ENCODE measurements at regions not wholly inside any gene's neighbourhood (a gene's known extent, or its start where the extent isn't known, plus 50 kb on each side); places are given as distances from the start of the nearest gene placed in this dataset.

- TF ChIP-seq, protein P1, sequence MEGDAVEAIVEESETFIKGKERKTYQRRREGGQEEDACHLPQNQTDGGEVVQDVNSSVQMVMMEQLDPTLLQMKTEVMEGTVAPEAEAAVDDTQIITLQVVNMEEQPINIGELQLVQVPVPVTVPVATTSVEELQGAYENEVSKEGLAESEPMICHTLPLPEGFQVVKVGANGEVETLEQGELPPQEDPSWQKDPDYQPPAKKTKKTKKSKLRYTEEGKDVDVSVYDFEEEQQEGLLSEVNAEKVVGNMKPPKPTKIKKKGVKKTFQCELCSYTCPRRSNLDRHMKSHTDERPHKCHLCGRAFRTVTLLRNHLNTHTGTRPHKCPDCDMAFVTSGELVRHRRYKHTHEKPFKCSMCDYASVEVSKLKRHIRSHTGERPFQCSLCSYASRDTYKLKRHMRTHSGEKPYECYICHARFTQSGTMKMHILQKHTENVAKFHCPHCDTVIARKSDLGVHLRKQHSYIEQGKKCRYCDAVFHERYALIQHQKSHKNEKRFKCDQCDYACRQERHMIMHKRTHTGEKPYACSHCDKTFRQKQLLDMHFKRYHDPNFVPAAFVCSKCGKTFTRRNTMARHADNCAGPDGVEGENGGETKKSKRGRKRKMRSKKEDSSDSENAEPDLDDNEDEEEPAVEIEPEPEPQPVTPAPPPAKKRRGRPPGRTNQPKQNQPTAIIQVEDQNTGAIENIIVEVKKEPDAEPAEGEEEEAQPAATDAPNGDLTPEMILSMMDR (IDR thresholded peaks at IDR 0.05; ENCODE audit: low read depth, low read length): no peak
- no peak for TF ChIP-seq EZH2phosphoT487 (IDR thresholded peaks at IDR 0.05; ENCODE audit: low read depth)
Observed at GRCh38 chr11:89583580-89583979, 92.4 kb upstream of the NOX4 start.
